ENCODE measurements at regions not wholly inside any gene's neighbourhood (a gene's known extent, or its start where the extent isn't known, plus 50 kb on each side); places are given as distances from the start of the nearest gene placed in this dataset.

DNA sequence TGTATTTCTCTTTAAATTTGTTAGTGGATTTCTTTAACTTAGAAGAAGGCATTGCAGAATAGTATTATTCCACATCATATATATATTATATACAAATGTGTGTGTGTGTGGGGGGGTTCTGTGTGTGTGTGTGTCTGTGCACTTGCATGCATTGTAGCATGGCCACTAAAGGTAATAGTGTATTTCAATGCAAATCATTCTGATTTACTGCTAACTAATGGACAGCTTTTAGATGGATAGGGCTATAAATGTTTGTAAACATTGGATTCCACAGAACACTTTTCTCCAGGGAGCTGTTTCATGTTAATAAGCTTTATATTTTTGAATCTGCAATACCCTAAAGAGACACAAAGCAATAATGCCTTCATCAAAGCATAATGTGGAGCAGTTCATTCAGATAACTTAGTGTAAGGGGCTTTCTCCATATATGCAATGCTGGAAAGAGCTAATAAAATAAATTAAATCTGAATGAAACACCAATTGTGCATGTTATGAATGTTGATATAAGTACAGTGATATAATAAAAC, 496.7 kb upstream of the CDH9 start:
- DNase-seq (no peak), ATAC-seq (no peak)
- Mint-ChIP-seq H3K4me3 (no peak overlapping the region), H3K9me3 (peaks cover 2% of the 10 kb centered on the region), H3K27ac (no peak overlapping the region), H3K27me3 (no peaks in the 10 kb centered on the region), H3K4me1 (ENCODE audit: low read depth) (no peaks in the 10 kb centered on the region), H3K36me3 (ENCODE audit: low read depth) (no peaks in the 10 kb centered on the region)
- TF ChIP-seq, protein P1, sequence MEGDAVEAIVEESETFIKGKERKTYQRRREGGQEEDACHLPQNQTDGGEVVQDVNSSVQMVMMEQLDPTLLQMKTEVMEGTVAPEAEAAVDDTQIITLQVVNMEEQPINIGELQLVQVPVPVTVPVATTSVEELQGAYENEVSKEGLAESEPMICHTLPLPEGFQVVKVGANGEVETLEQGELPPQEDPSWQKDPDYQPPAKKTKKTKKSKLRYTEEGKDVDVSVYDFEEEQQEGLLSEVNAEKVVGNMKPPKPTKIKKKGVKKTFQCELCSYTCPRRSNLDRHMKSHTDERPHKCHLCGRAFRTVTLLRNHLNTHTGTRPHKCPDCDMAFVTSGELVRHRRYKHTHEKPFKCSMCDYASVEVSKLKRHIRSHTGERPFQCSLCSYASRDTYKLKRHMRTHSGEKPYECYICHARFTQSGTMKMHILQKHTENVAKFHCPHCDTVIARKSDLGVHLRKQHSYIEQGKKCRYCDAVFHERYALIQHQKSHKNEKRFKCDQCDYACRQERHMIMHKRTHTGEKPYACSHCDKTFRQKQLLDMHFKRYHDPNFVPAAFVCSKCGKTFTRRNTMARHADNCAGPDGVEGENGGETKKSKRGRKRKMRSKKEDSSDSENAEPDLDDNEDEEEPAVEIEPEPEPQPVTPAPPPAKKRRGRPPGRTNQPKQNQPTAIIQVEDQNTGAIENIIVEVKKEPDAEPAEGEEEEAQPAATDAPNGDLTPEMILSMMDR (IDR thresholded peaks at IDR 0.05), result no peak
- intact Hi-C loops (cut with micrococcal nuclease), result no loop called here
- CTCF ChIA-PET, result no interaction called here
- POLR2A ChIA-PET, result no interaction called here

DNA sequence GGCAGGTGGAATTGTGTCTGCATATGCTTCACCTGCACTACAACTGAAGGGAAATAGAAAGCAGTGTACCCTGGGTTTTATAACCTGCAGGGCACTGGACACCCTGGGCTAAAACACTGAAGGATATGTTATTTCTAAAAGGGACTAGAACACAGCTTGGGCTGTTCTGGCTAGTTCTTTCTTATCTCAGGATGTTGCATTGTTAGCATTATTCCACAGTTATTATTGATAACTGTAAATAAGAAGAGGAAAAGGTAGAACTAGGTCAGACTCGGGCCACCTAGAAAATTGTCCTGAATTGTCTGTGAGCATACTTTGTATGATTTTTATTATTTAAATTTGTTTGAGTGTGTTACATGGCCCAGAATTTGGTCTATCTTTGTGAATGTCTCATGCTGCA, 493.9 kb upstream of the CDH9 start:
- POLR2A ChIA-PET, result no interaction called here
- H3K4me3 Mint-ChIP-seq, result no peak overlapping the region
- CTCF ChIA-PET, result no interaction called here
- peaks cover 2% of the 10 kb centered on the region for H3K9me3 Mint-ChIP-seq
- H3K36me3 Mint-ChIP-seq (ENCODE audit: low read depth), result no peaks in the 10 kb centered on the region
- H3K4me1 Mint-ChIP-seq (ENCODE audit: low read depth), result no peaks in the 10 kb centered on the region
- ATAC-seq (no peak), DNase-seq (no peak)
- H3K27ac Mint-ChIP-seq, result no peak overlapping the region
- H3K27me3 Mint-ChIP-seq, result no peaks in the 10 kb centered on the region
- intact Hi-C loops (cut with micrococcal nuclease), result no loop called here
- TF ChIP-seq, protein P1 (IDR thresholded peaks at IDR 0.05), result no peak

DNA sequence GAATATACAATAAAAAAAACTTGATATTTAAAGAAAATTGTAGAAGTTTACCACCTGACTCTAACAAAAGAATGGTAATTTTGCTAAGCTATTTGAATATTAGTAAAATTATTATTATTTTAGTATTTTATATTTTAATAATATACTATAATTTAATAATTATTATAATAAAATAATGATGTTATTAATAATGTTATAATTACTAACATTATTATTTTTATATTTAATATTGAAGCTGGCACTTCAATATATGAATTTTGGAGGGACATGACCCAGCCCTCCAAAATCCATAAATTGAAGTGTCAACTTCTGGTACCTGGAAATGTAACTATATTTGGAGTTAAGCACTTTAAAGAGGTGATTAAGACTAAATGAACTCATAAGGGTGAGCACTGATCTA, 486.1 kb upstream of the CDH9 start:
- H3K36me3 Mint-ChIP-seq (ENCODE audit: low read depth), result no peaks in the 10 kb centered on the region
- ATAC-seq (no peak), DNase-seq (no peak)
- no peak overlapping the region for H3K27ac Mint-ChIP-seq
- no peaks in the 10 kb centered on the region for H3K27me3 Mint-ChIP-seq
- intact Hi-C loops (cut with micrococcal nuclease), result no loop called here
- POLR2A ChIA-PET, result no interaction called here
- peaks cover 4% of the 10 kb centered on the region for H3K9me3 Mint-ChIP-seq
- CTCF ChIA-PET, result no interaction called here
- TF ChIP-seq, protein P1 (IDR thresholded peaks at IDR 0.05), result no peak
- no peak overlapping the region for H3K4me3 Mint-ChIP-seq
- H3K4me1 Mint-ChIP-seq (ENCODE audit: low read depth), result no peaks in the 10 kb centered on the region

DNA sequence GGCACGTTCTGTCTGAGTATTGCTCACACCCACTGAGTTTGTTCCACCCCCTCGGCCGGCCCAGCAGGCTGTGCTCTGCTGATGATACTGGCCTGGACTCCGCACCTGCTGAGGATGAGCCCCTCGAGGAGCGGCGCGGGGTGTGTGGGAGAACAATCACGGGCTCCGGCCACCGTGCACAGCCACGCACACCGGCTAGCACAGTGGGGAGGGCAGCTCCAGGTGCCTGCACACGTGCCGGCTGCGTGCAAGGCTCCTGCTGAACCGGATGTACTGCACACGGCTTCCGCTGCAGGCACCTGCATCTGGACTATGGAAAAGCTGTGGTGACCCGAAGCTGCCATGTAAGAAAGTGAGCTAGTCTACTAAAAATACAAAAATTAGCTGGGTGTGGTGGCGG, 485.2 kb upstream of the CDH9 start:
- Mint-ChIP-seq H3K4me3 (no peak overlapping the region), H3K27ac (no peak overlapping the region), H3K27me3 (no peaks in the 10 kb centered on the region), H3K36me3 (ENCODE audit: low read depth) (no peaks in the 10 kb centered on the region), H3K4me1 (ENCODE audit: low read depth) (no peaks in the 10 kb centered on the region), H3K9me3 (peaks cover 3% of the 10 kb centered on the region)
- DNase-seq (no peak), ATAC-seq (no peak)
- intact Hi-C loops (cut with micrococcal nuclease), result no loop called here
- TF ChIP-seq, protein P1 (IDR thresholded peaks at IDR 0.05), result no peak
- ChIA-PET CTCF (no interaction called here), POLR2A (no interaction called here)

DNA sequence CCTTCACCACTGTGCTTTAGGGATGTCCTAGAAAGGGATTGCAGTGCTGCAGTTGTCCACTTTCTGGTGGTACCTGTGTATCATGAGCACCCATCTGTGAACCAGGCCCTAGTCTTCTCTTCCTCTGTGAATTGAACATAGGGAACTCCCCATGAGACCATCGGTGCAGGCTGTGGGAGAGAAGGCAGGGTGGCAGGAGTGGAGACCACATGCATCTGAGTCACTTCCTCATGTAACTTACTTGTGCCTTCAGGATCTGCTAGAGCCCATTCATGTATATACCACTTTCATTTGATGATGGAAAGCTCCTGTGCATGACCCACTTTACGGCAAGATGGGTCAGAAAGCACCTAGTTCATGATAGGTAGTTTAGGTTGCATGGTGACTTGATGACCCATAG, 478.1 kb upstream of the CDH9 start:
- Mint-ChIP-seq H3K4me3 (no peak overlapping the region), H3K27ac (no peak overlapping the region), H3K9me3 (peaks cover 11% of the 10 kb centered on the region), H3K4me1 (ENCODE audit: low read depth) (no peaks in the 10 kb centered on the region), H3K27me3 (no peaks in the 10 kb centered on the region), H3K36me3 (ENCODE audit: low read depth) (no peaks in the 10 kb centered on the region)
- intact Hi-C loops (cut with micrococcal nuclease), result no loop called here
- DNase-seq (no peak), ATAC-seq (no peak)
- TF ChIP-seq, protein P1 (IDR thresholded peaks at IDR 0.05), result no peak
- ChIA-PET CTCF (no interaction called here), POLR2A (no interaction called here)
